CD4-positive, alpha-beta memory T cell (primary cell): ENCODE measurements at regions not wholly inside any gene's neighbourhood (a gene's known extent, or its start where the extent isn't known, plus 50 kb on each side); places are given as distances from the start of the nearest gene placed in this dataset.
"Not testable (repeated sequence)": the region's sequence is repeated elsewhere in the genome, so short reads cannot be mapped to it uniquely, and the experiment has no call there.

ENCODE experiments used
- CTCF ChIA-PET: fragments of 350-600 bp; sonication (Branson Sonifier 250); formaldehyde crosslinking; loops from one replicate; lab custom pipeline; 2021; ENCODE audit warnings: inconsistent platforms; ENCODE audit not compliant: partially characterized antibody; lab: Charles Lee
- POLR2A ChIA-PET: fragments of 350-600 bp; sonication (Branson Sonifier 250); formaldehyde crosslinking; loops from one replicate; lab custom pipeline; 2021; ENCODE audit not compliant: partially characterized antibody; lab: Charles Lee
- DNase-seq, 5 donors: peaks; one replicate each; pipeline versions ENCODE4 v3.0.0 to v3.0.0-alpha.2; 2020 to 2022; ENCODE audit warnings: mixed read lengths in 1 of 5
- H3K27ac ChIP-seq: one replicate; pipeline ENCODE4 v1.7.0; 2013; ENCODE audit warnings: low read depth, low read length
- H3K27me3 ChIP-seq: 2 replicates; pipeline ENCODE4 v1.7.0; 2013; ENCODE audit warnings: mild to moderate bottlenecking, low read length, moderate library complexity; ENCODE audit not compliant: insufficient read depth
- H3K36me3 ChIP-seq: 2 replicates; pipeline ENCODE4 v1.7.0; 2013; ENCODE audit warnings: mild to moderate bottlenecking, low read length, moderate library complexity; ENCODE audit not compliant: insufficient read depth
- H3K4me1 ChIP-seq: 2 replicates; pipeline ENCODE4 v1.7.0; 2013; ENCODE audit warnings: mild to moderate bottlenecking, low read length, moderate library complexity; ENCODE audit not compliant: insufficient read depth
- H3K4me3 ChIP-seq, 2 donors: one replicate each; pipeline ENCODE4 v1.7.0; 2013; ENCODE audit warnings: low read length in 2 of 2, mild to moderate bottlenecking in 1 of 2
- H3K9me3 ChIP-seq, 2 donors: one replicate each; pipeline ENCODE4 v1.7.0; 2013; ENCODE audit warnings: low read length in 2 of 2, control low read depth in 1 of 2; ENCODE audit not compliant: control insufficient read depth in 1 of 2
- H3K27ac Mint-ChIP-seq, 7 donors: one replicate each; pipeline ENCODE4 v1.8.0; 2020 to 2021; ENCODE audit warnings: mixed read lengths in 7 of 7, mild to moderate bottlenecking in 6 of 7, inconsistent platforms in 3 of 7, moderate library complexity in 3 of 7
- H3K27me3 Mint-ChIP-seq, 2 donors: one replicate each; pipeline ENCODE4 v1.8.0; 2020 to 2021; ENCODE audit warnings: mixed read lengths in 2 of 2
- H3K36me3 Mint-ChIP-seq, 2 donors: one replicate each; pipeline ENCODE4 v1.8.0; 2020 to 2021; ENCODE audit warnings: mixed read lengths in 2 of 2, inconsistent platforms in 1 of 2, mild to moderate bottlenecking in 1 of 2
- H3K4me1 Mint-ChIP-seq, 4 donors: one replicate each; pipeline ENCODE4 v1.8.0; 2020 to 2021; ENCODE audit warnings: mixed read lengths in 4 of 4, mild to moderate bottlenecking in 1 of 4
- H3K4me3 Mint-ChIP-seq, 8 donors: one replicate each; pipeline ENCODE4 v1.8.0; 2020 to 2021; ENCODE audit warnings: mixed read lengths in 8 of 8, mild to moderate bottlenecking in 7 of 8, moderate library complexity in 6 of 8, inconsistent platforms in 3 of 8
- H3K9me3 Mint-ChIP-seq, 8 donors: one replicate each; pipeline ENCODE4 v1.8.0; 2020 to 2021; ENCODE audit warnings: mixed read lengths in 8 of 8, mild to moderate bottlenecking in 5 of 8, inconsistent platforms in 3 of 8, moderate library complexity in 1 of 8
- intact Hi-C: fragments of 100-400 bp; cut with micrococcal nuclease; formaldehyde crosslinking; loops from one replicate; pipeline ENCODE4 v1.15.1; 2023

DNA sequence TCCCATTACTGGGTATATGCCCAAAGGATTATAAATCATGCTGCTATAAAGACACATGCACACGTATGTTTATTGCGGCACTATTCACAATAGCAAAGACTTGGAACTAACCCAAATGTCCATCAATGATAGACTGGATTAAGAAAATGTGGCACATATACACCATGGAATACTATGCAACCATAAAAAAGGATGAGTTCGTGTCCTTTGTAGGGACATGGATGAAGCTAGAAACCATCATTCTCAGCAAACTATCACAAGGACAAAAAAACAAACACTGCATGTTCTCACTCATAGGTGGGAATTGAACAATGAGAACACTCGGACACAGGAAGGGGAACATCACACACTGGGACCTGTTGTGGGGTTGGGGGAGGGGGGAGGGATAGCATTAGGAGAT, 188.3 kb downstream of the SPTSSA start:
- H3K36me3 Mint-ChIP-seq, intact Hi-C loops, H3K4me3 ChIP-seq, DNase-seq, H3K4me1 Mint-ChIP-seq, H3K9me3 ChIP-seq, H3K4me3 Mint-ChIP-seq, H3K27ac ChIP-seq, H3K27me3 ChIP-seq, POLR2A ChIA-PET, H3K9me3 Mint-ChIP-seq, H3K4me1 ChIP-seq, H3K36me3 ChIP-seq, H3K27ac Mint-ChIP-seq, CTCF ChIA-PET: not testable (repeated sequence)
- H3K27me3 Mint-ChIP-seq: peaks cover 13 to 14% of the 10 kb centered on the region in 2 donors

DNA sequence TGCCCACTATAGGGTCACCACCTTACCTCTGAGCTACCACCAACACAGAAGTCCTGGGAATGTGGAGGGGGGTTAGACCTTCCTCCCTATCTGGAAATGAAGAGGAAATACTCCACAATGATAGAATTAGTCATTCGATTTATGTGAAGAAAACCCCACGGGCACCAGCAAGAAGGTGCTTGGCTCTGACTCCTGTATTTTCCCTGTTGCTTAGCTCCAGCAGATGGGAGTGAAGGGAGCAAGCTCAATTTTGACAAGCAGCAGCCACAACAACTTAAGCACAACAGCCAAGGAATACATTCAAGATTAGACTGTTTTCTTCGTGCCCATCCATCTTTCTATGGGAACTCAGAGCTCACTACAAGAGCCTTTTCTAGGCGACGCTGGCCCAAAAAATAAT, 191.7 kb downstream of the SPTSSA start:
- H3K9me3 Mint-ChIP-seq: peaks cover 0 to 5% (median 0%) of the 10 kb centered on the region in 8 donors
- Histone ChIP-seq H3K27me3 (no peaks in the 10 kb centered on the region), H3K27ac (no peak overlapping the region), H3K4me1 (no peaks in the 10 kb centered on the region), H3K36me3 (no peaks in the 10 kb centered on the region), H3K9me3 (no peaks in the 10 kb centered on the region), H3K4me3 (no peak overlapping the region)
- no peak for DNase-seq
- peaks cover 14 to 17% of the 10 kb centered on the region in 2 donors for H3K27me3 Mint-ChIP-seq
- no peaks in the 10 kb centered on the region for H3K4me1 Mint-ChIP-seq
- ChIA-PET CTCF (no interaction called here), POLR2A (no interaction called here)
- no peak overlapping the region for H3K4me3 Mint-ChIP-seq
- no peaks in the 10 kb centered on the region for H3K36me3 Mint-ChIP-seq
- H3K27ac Mint-ChIP-seq: no peak overlapping the region
- intact Hi-C loops: no loop called here

GRCh38 chr14:34266344-34266743, 195.7 kb downstream of the SPTSSA start:
- ChIA-PET CTCF (no interaction called here), POLR2A (no interaction called here)
- Mint-ChIP-seq H3K27me3 (peaks cover 8 to 15% of the 10 kb centered on the region in 2 donors), H3K9me3 (peaks cover 0 to 2% (median 0%) of the 10 kb centered on the region in 8 donors), H3K4me1 (no peaks in the 10 kb centered on the region), H3K27ac (no peak overlapping the region), H3K36me3 (no peaks in the 10 kb centered on the region), H3K4me3 (no peak overlapping the region)
- Histone ChIP-seq H3K4me1 (no peaks in the 10 kb centered on the region), H3K9me3 (no peaks in the 10 kb centered on the region), H3K27ac (no peak overlapping the region), H3K36me3 (no peaks in the 10 kb centered on the region), H3K27me3 (no peaks in the 10 kb centered on the region), H3K4me3 (no peak overlapping the region)
- no peak for DNase-seq
- intact Hi-C loops: no loop called here

- H3K4me1 ChIP-seq: no peaks in the 10 kb centered on the region
- H3K4me1 Mint-ChIP-seq: no peaks in the 10 kb centered on the region
- intact Hi-C loops: no loop called here
- H3K36me3 ChIP-seq: no peaks in the 10 kb centered on the region
- no peaks in the 10 kb centered on the region for H3K9me3 ChIP-seq
- no peaks in the 10 kb centered on the region for H3K9me3 Mint-ChIP-seq
- H3K4me3 Mint-ChIP-seq: no peak overlapping the region
- H3K36me3 Mint-ChIP-seq: no peaks in the 10 kb centered on the region
- POLR2A ChIA-PET: no interaction called here
- H3K27me3 ChIP-seq: no peaks in the 10 kb centered on the region
- CTCF ChIA-PET: no interaction called here
- H3K4me3 ChIP-seq: no peak overlapping the region
- H3K27me3 Mint-ChIP-seq: peaks cover 6 to 8% of the 10 kb centered on the region in 2 donors
- no peak overlapping the region for H3K27ac Mint-ChIP-seq
- no peak overlapping the region for H3K27ac ChIP-seq
- DNase-seq: no peak
Observed at GRCh38 chr14:34262127-34262910, 199.7 kb downstream of the SPTSSA start.

DNA sequence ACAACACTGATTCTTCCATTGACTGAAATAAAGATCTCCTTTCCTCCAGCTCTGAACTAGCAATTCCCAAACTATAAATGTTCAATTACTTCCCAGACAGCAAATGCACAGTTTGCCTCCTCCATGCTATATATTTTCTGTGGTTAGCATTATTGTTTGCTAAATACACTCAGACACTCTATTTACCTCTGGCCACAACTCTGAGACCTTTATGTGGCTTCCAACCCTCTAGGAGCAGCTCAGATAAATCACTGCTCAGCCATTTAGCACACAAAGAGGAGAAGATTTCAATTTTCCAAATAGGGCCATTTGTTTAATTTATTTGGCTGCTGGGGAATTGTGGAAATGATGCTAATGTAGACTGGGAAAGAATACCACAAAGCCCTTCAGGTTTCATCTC, 202.0 kb downstream of the SPTSSA start:
- Mint-ChIP-seq H3K36me3 (no peaks in the 10 kb centered on the region), H3K27me3 (peaks cover 9% of the 10 kb centered on the region in 2 donors), H3K9me3 (no peaks in the 10 kb centered on the region), H3K4me1 (no peaks in the 10 kb centered on the region), H3K4me3 (no peak overlapping the region), H3K27ac (no peak overlapping the region)
- no peaks in the 10 kb centered on the region for H3K27me3 ChIP-seq
- H3K4me3 ChIP-seq: no peak overlapping the region
- no peak for DNase-seq
- intact Hi-C loops: no loop called here
- CTCF ChIA-PET: no interaction called here
- no peak overlapping the region for H3K27ac ChIP-seq
- no peaks in the 10 kb centered on the region for H3K9me3 ChIP-seq
- H3K36me3 ChIP-seq: no peaks in the 10 kb centered on the region
- no peaks in the 10 kb centered on the region for H3K4me1 ChIP-seq
- POLR2A ChIA-PET: no interaction called here

DNA sequence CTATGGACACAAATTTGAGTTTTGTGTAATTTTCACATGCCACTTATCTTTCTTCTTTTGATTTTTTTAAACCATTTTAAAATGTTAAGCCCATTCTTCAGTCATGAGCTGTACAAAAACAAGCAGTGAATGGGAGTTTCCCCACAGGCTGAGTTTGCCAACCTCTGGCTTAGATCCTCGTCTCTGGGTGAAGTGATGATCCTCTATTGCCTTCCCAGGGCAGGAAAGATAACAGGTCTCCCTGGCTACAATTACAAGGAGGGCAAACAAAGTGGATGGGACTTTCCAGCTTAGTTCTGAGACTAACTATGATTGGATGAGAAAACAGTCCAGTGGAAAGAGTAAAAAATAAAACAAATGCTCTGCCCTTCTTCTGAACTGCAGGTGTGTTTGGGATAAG, 203.7 kb downstream of the SPTSSA start:
- H3K27ac Mint-ChIP-seq: no peak overlapping the region
- H3K36me3 Mint-ChIP-seq: no peaks in the 10 kb centered on the region
- ChIA-PET CTCF (no interaction called here), POLR2A (no interaction called here)
- Histone ChIP-seq H3K4me3 (no peak overlapping the region), H3K27ac (no peak overlapping the region), H3K36me3 (no peaks in the 10 kb centered on the region), H3K9me3 (no peaks in the 10 kb centered on the region), H3K27me3 (no peaks in the 10 kb centered on the region), H3K4me1 (no peaks in the 10 kb centered on the region)
- peaks cover 9 to 12% of the 10 kb centered on the region in 2 donors for H3K27me3 Mint-ChIP-seq
- intact Hi-C loops: no loop called here
- DNase-seq: no peak
- no peak overlapping the region for H3K4me3 Mint-ChIP-seq
- H3K9me3 Mint-ChIP-seq: no peaks in the 10 kb centered on the region
- no peaks in the 10 kb centered on the region for H3K4me1 Mint-ChIP-seq

- POLR2A ChIA-PET: no interaction called here
- H3K36me3 ChIP-seq: no peaks in the 10 kb centered on the region
- no peaks in the 10 kb centered on the region for H3K27me3 ChIP-seq
- no peaks in the 10 kb centered on the region for H3K9me3 ChIP-seq
- intact Hi-C loops: no loop called here
- no peak overlapping the region for H3K4me3 ChIP-seq
- Mint-ChIP-seq H3K9me3 (no peaks in the 10 kb centered on the region), H3K27ac (no peak overlapping the region), H3K36me3 (no peaks in the 10 kb centered on the region), H3K4me3 (no peak overlapping the region), H3K27me3 (peaks cover 11 to 12% of the 10 kb centered on the region in 2 donors), H3K4me1 (no peaks in the 10 kb centered on the region)
- H3K27ac ChIP-seq: no peak overlapping the region
- CTCF ChIA-PET: no interaction called here
- DNase-seq: no peak
- no peaks in the 10 kb centered on the region for H3K4me1 ChIP-seq
Observed at GRCh38 chr14:34257505-34257904, 204.5 kb downstream of the SPTSSA start.
